Kidney (tissue), 13 donors: ENCODE measurements at regions not wholly inside any gene's neighbourhood (a gene's known extent, or its start where the extent isn't known, plus 50 kb on each side); places are given as distances from the start of the nearest gene placed in this dataset.

Experiments used
- DNase-seq, 5 donors: peaks; one replicate each; pipeline ENCODE4 v3.0.0-alpha.2; 2013 to 2020
- FAIRE-seq: peaks from 2 replicates; lab custom pipeline; 2012; peaks lifted over from hg19 to GRCh38; lab: Jason Lieb, UNC
- H3K27ac ChIP-seq, 2 donors: one replicate each; pipeline ENCODE4 v1.7.0; 2013; ENCODE audit warnings: low read depth in 2 of 2, low read length in 2 of 2, inconsistent platforms in 1 of 2
- H3K27me3 ChIP-seq: one replicate; pipeline ENCODE4 v1.7.1; 2013; ENCODE audit warnings: low read length, inconsistent platforms; ENCODE audit not compliant: control insufficient read depth, insufficient read depth
- H3K36me3 ChIP-seq, 3 donors: one replicate each; pipeline versions ENCODE4 v1.7.0 to v1.7.1; 2013; ENCODE audit warnings: low read length in 3 of 3, control low read depth in 1 of 3, inconsistent platforms in 1 of 3; ENCODE audit not compliant: insufficient read depth in 3 of 3, control insufficient read depth in 2 of 3
- H3K4me1 ChIP-seq, 3 donors: one replicate each; pipeline versions ENCODE4 v1.7.0 to v1.7.1; 2013; ENCODE audit warnings: low read length in 3 of 3, inconsistent platforms in 1 of 3, low read depth in 1 of 3; ENCODE audit not compliant: control insufficient read depth in 2 of 3, insufficient read depth in 2 of 3
- H3K4me3 ChIP-seq, 3 donors: one replicate each; pipeline versions ENCODE4 v1.7.0 to v1.8.1; 2013; ENCODE audit warnings: low read length in 3 of 3, control low read depth in 1 of 3, inconsistent platforms in 1 of 3
- H3K9ac ChIP-seq, 3 donors: one replicate each; pipeline versions ENCODE4 v1.7.0 to v1.7.1; 2013; ENCODE audit warnings: low read length in 3 of 3, control low read depth in 1 of 3, inconsistent platforms in 1 of 3
- H3K9me3 ChIP-seq, 3 donors: one replicate each; pipeline versions ENCODE4 v1.7.0 to v1.7.1; 2013; ENCODE audit warnings: low read length in 3 of 3, control low read depth in 1 of 3, inconsistent platforms in 1 of 3; ENCODE audit not compliant: control insufficient read depth in 2 of 3, insufficient read depth in 1 of 3
- CTCF ChIP-seq: IDR thresholded peaks from 3 replicates; pipeline ENCODE4 v1.5.1; 2012; ENCODE audit warnings: mild to moderate bottlenecking, moderate library complexity, borderline replicate concordance; ENCODE audit not compliant: insufficient read depth; ENCODE audit errors: extremely low read depth
- intact Hi-C: fragments of 100-400 bp; cut with DNase I; formaldehyde crosslinking; loops from one replicate; pipeline ENCODE4 v1.11.1; 2022
- donor health status: control.
- donor health status: control.
- donor health status: control.
- donor health status: control.
- donor health status: control.
- donor health status: DM: yes; HTN: yes; CAD: no.
- donor health status: Normal renal cell carcinoma (clear cell type).

- FAIRE-seq: no peak
- intact Hi-C loops: no loop called here
Measured at GRCh38 chr3:44072601-44073540, 168.8 kb upstream of the TOPAZ1 start.

GRCh38 chr3:44074181-44074580, 167.5 kb upstream of the TOPAZ1 start:
- Histone ChIP-seq H3K9me3 (no peaks in the 10 kb centered on the region), H3K9ac (no peak overlapping the region), H3K27me3 (no peaks in the 10 kb centered on the region), H3K36me3 (no peaks in the 10 kb centered on the region), H3K27ac (no peak overlapping the region), H3K4me1 (no peaks in the 10 kb centered on the region), H3K4me3 (no peak overlapping the region)
- FAIRE-seq (no peak), DNase-seq (no peak)
- intact Hi-C loops: no loop called here
- no peak for TF ChIP-seq CTCF

More at GRCh38 chr3:44072601-44073540, 168.8 kb upstream of the TOPAZ1 start:
- Histone ChIP-seq H3K9ac (no peak overlapping the region), H3K36me3 (no peaks in the 10 kb centered on the region), H3K27ac (no peak overlapping the region), H3K4me3 (no peak overlapping the region), H3K27me3 (no peaks in the 10 kb centered on the region), H3K4me1 (no peaks in the 10 kb centered on the region), H3K9me3 (no peaks in the 10 kb centered on the region)
- TF ChIP-seq CTCF: no peak
- no peak for DNase-seq

- Histone ChIP-seq H3K9me3 (no peaks in the 10 kb centered on the region), H3K27me3 (no peaks in the 10 kb centered on the region), H3K4me1 (no peaks in the 10 kb centered on the region), H3K9ac (no peak overlapping the region), H3K36me3 (no peaks in the 10 kb centered on the region), H3K4me3 (no peak overlapping the region), H3K27ac (no peak overlapping the region)
- intact Hi-C loops: no loop called here
- no peak for FAIRE-seq
- no peak for TF ChIP-seq CTCF
- DNase-seq: no peak
Measured at GRCh38 chr3:44076221-44076829, 165.4 kb upstream of the TOPAZ1 start.
